ENCODE measurements at regions not wholly inside any gene's neighbourhood (a gene's known extent, or its start where the extent isn't known, plus 50 kb on each side); places are given as distances from the start of the nearest gene placed in this dataset.

DNA sequence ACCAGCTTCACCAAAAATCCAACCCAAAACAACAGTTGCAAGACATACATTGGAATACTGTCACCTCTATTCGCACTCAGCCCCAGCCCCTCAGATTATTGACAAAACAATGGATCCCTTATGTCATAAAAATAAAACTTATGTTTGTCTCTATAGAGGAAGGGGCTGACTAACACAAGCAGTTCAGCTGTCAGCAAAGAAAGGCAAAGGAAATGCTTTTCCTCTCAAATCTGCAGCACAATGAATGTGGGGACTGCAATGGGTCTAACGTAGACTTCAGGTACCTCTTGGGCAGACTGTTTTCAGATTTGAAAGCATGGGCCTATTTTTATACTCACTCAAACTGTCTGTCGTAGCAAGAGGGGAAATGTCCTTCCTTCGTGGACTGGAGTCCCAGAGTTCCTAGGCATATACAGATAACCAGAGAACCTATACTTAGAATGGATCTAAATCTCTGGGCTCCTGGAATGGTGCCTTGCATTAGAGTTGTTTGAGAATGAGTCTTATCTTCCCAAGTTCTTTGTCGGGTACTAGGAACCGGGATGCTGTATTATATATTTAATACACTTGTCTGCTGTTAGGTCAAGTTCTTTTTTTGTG, 307.7 kb upstream of the DDX53 start:
- TF ChIP-seq, protein P1, sequence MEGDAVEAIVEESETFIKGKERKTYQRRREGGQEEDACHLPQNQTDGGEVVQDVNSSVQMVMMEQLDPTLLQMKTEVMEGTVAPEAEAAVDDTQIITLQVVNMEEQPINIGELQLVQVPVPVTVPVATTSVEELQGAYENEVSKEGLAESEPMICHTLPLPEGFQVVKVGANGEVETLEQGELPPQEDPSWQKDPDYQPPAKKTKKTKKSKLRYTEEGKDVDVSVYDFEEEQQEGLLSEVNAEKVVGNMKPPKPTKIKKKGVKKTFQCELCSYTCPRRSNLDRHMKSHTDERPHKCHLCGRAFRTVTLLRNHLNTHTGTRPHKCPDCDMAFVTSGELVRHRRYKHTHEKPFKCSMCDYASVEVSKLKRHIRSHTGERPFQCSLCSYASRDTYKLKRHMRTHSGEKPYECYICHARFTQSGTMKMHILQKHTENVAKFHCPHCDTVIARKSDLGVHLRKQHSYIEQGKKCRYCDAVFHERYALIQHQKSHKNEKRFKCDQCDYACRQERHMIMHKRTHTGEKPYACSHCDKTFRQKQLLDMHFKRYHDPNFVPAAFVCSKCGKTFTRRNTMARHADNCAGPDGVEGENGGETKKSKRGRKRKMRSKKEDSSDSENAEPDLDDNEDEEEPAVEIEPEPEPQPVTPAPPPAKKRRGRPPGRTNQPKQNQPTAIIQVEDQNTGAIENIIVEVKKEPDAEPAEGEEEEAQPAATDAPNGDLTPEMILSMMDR (IDR thresholded peaks at IDR 0.05) = no peak
- no peak for TF ChIP-seq POLR2A (IDR thresholded peaks at IDR 0.05)
- TF ChIP-seq EP300 (IDR thresholded peaks at IDR 0.05) = no peak

All from tibial nerve (tissue), 4 donors.